GM18909 (cell line): ENCODE measurements at regions not wholly inside any gene's neighbourhood (a gene's known extent, or its start where the extent isn't known, plus 50 kb on each side); places are given as distances from the start of the nearest gene placed in this dataset.
"Not testable (repeated sequence)": the region's sequence is repeated elsewhere in the genome, so short reads cannot be mapped to it uniquely, and the experiment has no call there.

ENCODE experiments used
- ATAC-seq: cut with Tn5 transposase; IDR thresholded peaks from one replicate; pipeline ENCODE4 v1.9.1; 2021; ENCODE audit warnings: mild to moderate bottlenecking; ENCODE audit not compliant: unreplicated experiment, poor library complexity

- no peak for ATAC-seq
These were observed 371.7 kb downstream of the TENT5A start for GRCh38 chr6:81380718-81381338.

GRCh38 chr6:81376745-81377144 lies 375.7 kb downstream of the TENT5A start:
- no peak for ATAC-seq

- no peak for ATAC-seq
These were observed 379.1 kb downstream of the TENT5A start for GRCh38 chr6:81373414-81373813.

- ATAC-seq, result no peak
These were observed 380.6 kb downstream of the TENT5A start for GRCh38 chr6:81371930-81372329.

GRCh38 chr6:81366972-81367371 lies 385.5 kb downstream of the TENT5A start:
- ATAC-seq, result no peak

- no peak for ATAC-seq
These were observed 390.2 kb downstream of the TENT5A start for GRCh38 chr6:81362246-81362645.

GRCh38 chr6:81353262-81353661 lies 399.2 kb downstream of the TENT5A start:
- ATAC-seq, result no peak

- ATAC-seq, result not testable (repeated sequence)
These were observed 408.5 kb downstream of the TENT5A start for GRCh38 chr6:81344026-81344425.

- ATAC-seq, result no peak
These were observed 411.5 kb downstream of the TENT5A start for GRCh38 chr6:81340946-81341345.

- no peak for ATAC-seq
These were observed 421.0 kb downstream of the TENT5A start for GRCh38 chr6:81331526-81331925.

GRCh38 chr6:81328700-81329099 lies 423.8 kb downstream of the TENT5A start:
- ATAC-seq, result no peak

GRCh38 chr6:81326881-81327561 lies 425.5 kb downstream of the TENT5A start:
- no peak for ATAC-seq

- no peak for ATAC-seq
These were observed 442.7 kb downstream of the TENT5A start for GRCh38 chr6:81309811-81310210.

- ATAC-seq, result no peak
These were observed 443.8 kb downstream of the TENT5A start for GRCh38 chr6:81308577-81309279.

- ATAC-seq, result no peak
These were observed 444.7 kb downstream of the TENT5A start for GRCh38 chr6:81307651-81308214.

- no peak for ATAC-seq
These were observed 448.0 kb downstream of the TENT5A start for GRCh38 chr6:81304466-81304865.

- ATAC-seq, result no peak
These were observed 451.5 kb downstream of the TENT5A start for GRCh38 chr6:81300961-81301360.

- no peak for ATAC-seq
These were observed 453.7 kb downstream of the TENT5A start for GRCh38 chr6:81298751-81299150.

- ATAC-seq, result no peak
These were observed 457.2 kb downstream of the TENT5A start for GRCh38 chr6:81295310-81295709.

GRCh38 chr6:81293896-81294295 lies 458.6 kb downstream of the TENT5A start:
- ATAC-seq, result no peak

GRCh38 chr6:81289229-81289628 lies 463.3 kb downstream of the TENT5A start:
- no peak for ATAC-seq
